ENCODE measurements at regions not wholly inside any gene's neighbourhood (a gene's known extent, or its start where the extent isn't known, plus 50 kb on each side); places are given as distances from the start of the nearest gene placed in this dataset.

- POLR2A ChIA-PET = no interaction called here
- CTCF ChIA-PET = interaction anchor here (0.9 to 1.0 kb wide), 2 partner anchors 9 to 10 kb away, joined by 4 read pairs; no protein-coding TSS in a partner anchor
- Histone ChIP-seq H3K4me3 (ENCODE audit: low read depth, low read length) (no peak overlapping the region), H3K27me3 (ENCODE audit: control insufficient read depth, insufficient read depth, low read length) (no peaks in the 10 kb centered on the region; the same call in 1 of the 2 replicates), H3K36me3 (ENCODE audit: control insufficient read depth, insufficient read depth, low read length) (no peaks in the 10 kb centered on the region)
- DNase-seq (ENCODE audit: low read depth) = no peak
- no peak for TF ChIP-seq CTCF (IDR thresholded peaks at IDR 0.05; ENCODE audit: insufficient read depth, low read depth, low read length)
These were observed 145.5 kb upstream of the PFN2 start for GRCh38 chr3:150116196-150116595.

GRCh38 chr3:150114873-150115540 is 144.3 kb upstream of the PFN2 start:
- ChIA-PET CTCF (interaction anchor here (1.8 kb wide), 1 partner anchor 9 kb away, joined by 4 read pairs; no protein-coding TSS in a partner anchor), POLR2A (no interaction called here)
- no peak for TF ChIP-seq CTCF (IDR thresholded peaks at IDR 0.05; ENCODE audit: insufficient read depth, low read depth, low read length)
- no peak for DNase-seq (ENCODE audit: low read depth)
- Histone ChIP-seq H3K27me3 (ENCODE audit: control insufficient read depth, insufficient read depth, low read length) (no peaks in the 10 kb centered on the region), H3K4me3 (ENCODE audit: low read depth, low read length) (no peak overlapping the region), H3K36me3 (ENCODE audit: control insufficient read depth, insufficient read depth, low read length) (no peaks in the 10 kb centered on the region)

GRCh38 chr3:150114273-150114672 is 143.6 kb upstream of the PFN2 start:
- no peaks in the 10 kb centered on the region for H3K27me3 ChIP-seq (ENCODE audit: control insufficient read depth, insufficient read depth, low read length)
- no peaks in the 10 kb centered on the region for H3K36me3 ChIP-seq (ENCODE audit: control insufficient read depth, insufficient read depth, low read length)
- POLR2A ChIA-PET = no interaction called here
- no peak overlapping the region for H3K4me3 ChIP-seq (ENCODE audit: low read depth, low read length)
- DNase-seq (ENCODE audit: low read depth) = no peak
- no peak for TF ChIP-seq CTCF (IDR thresholded peaks at IDR 0.05; ENCODE audit: insufficient read depth, low read depth, low read length)
- CTCF ChIA-PET = interaction anchor here (1.8 kb wide), 1 partner anchor 8 kb away, joined by 4 read pairs; no protein-coding TSS in a partner anchor

- no peak for DNase-seq (ENCODE audit: low read depth)
- Histone ChIP-seq H3K36me3 (ENCODE audit: control insufficient read depth, insufficient read depth, low read length) (no peaks in the 10 kb centered on the region), H3K27me3 (ENCODE audit: control insufficient read depth, insufficient read depth, low read length) (no peaks in the 10 kb centered on the region), H3K4me3 (ENCODE audit: low read depth, low read length) (no peak overlapping the region)
- TF ChIP-seq CTCF (IDR thresholded peaks at IDR 0.05; ENCODE audit: insufficient read depth, low read depth, low read length) = no peak
- ChIA-PET POLR2A (no interaction called here), CTCF (no interaction called here)
These were observed 139.4 kb upstream of the PFN2 start for GRCh38 chr3:150110097-150110496.

- no peaks in the 10 kb centered on the region for H3K27me3 ChIP-seq (ENCODE audit: control insufficient read depth, insufficient read depth, low read length)
- CTCF ChIA-PET = interaction anchor here (0.6 to 2.1 kb wide), 5 partner anchors 24 to 144 kb away, joined by 3 to 10 read pairs (median 3); no protein-coding TSS in a partner anchor
- POLR2A ChIA-PET = no interaction called here
- no peak for DNase-seq (ENCODE audit: low read depth)
- H3K36me3 ChIP-seq (ENCODE audit: control insufficient read depth, insufficient read depth, low read length) = no peaks in the 10 kb centered on the region
- no peak for TF ChIP-seq CTCF (IDR thresholded peaks at IDR 0.05; ENCODE audit: insufficient read depth, low read depth, low read length)
- H3K4me3 ChIP-seq (ENCODE audit: low read depth, low read length) = no peak overlapping the region
These were observed 136.9 kb upstream of the PFN2 start for GRCh38 chr3:150107429-150108175.
